HFFc6 (cell line): ENCODE measurements at regions not wholly inside any gene's neighbourhood (a gene's known extent, or its start where the extent isn't known, plus 50 kb on each side); places are given as distances from the start of the nearest gene placed in this dataset.

ENCODE experiments used
- DNase-seq: peaks from one replicate; pipeline ENCODE4 v3.0.0-alpha.2; 2018
- H3K27ac Mint-ChIP-seq: 2 replicates; pipeline ENCODE4 v1.8.0; 2020; ENCODE audit warnings: mild to moderate bottlenecking, mixed read lengths
- H3K27me3 Mint-ChIP-seq: 2 replicates; pipeline ENCODE4 v1.8.0; 2021; ENCODE audit warnings: mild to moderate bottlenecking, moderate library complexity, mixed read lengths; ENCODE audit not compliant: insufficient read depth
- H3K36me3 Mint-ChIP-seq: 2 replicates; pipeline ENCODE4 v1.8.0; 2021; ENCODE audit warnings: low read depth, mixed read lengths
- H3K4me1 Mint-ChIP-seq: 2 replicates; pipeline ENCODE4 v1.8.0; 2020; ENCODE audit warnings: low read depth, mixed read lengths
- H3K4me3 Mint-ChIP-seq: 2 replicates; pipeline ENCODE4 v1.8.0; 2020; ENCODE audit warnings: mild to moderate bottlenecking, moderate library complexity, mixed read lengths
- H3K9me3 Mint-ChIP-seq: 2 replicates; pipeline ENCODE4 v1.8.0; 2020; ENCODE audit warnings: mild to moderate bottlenecking, mixed read lengths
- TF ChIP-seq, protein P1 (sequence below): fragments of 200-600 bp; sonication (generic); IDR thresholded peaks from 2 replicates; pipeline ENCODE4 v1.5.0; 2021; ENCODE audit warnings: antibody characterized with exemption, mild to moderate bottlenecking

GRCh38 chr3:53965291-53965690, 73.6 kb upstream of the SELENOK start:
- TF ChIP-seq, protein P1, sequence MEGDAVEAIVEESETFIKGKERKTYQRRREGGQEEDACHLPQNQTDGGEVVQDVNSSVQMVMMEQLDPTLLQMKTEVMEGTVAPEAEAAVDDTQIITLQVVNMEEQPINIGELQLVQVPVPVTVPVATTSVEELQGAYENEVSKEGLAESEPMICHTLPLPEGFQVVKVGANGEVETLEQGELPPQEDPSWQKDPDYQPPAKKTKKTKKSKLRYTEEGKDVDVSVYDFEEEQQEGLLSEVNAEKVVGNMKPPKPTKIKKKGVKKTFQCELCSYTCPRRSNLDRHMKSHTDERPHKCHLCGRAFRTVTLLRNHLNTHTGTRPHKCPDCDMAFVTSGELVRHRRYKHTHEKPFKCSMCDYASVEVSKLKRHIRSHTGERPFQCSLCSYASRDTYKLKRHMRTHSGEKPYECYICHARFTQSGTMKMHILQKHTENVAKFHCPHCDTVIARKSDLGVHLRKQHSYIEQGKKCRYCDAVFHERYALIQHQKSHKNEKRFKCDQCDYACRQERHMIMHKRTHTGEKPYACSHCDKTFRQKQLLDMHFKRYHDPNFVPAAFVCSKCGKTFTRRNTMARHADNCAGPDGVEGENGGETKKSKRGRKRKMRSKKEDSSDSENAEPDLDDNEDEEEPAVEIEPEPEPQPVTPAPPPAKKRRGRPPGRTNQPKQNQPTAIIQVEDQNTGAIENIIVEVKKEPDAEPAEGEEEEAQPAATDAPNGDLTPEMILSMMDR, result no peak
- Mint-ChIP-seq H3K27ac (no peak overlapping the region), H3K27me3 (no peaks in the 10 kb centered on the region; the same call in none of the 2 replicates), H3K4me1 (no peaks in the 10 kb centered on the region), H3K36me3 (no peaks in the 10 kb centered on the region), H3K9me3 (peaks cover 34% of the 10 kb centered on the region), H3K4me3 (no peak overlapping the region)
- DNase-seq, result no peak

DNA sequence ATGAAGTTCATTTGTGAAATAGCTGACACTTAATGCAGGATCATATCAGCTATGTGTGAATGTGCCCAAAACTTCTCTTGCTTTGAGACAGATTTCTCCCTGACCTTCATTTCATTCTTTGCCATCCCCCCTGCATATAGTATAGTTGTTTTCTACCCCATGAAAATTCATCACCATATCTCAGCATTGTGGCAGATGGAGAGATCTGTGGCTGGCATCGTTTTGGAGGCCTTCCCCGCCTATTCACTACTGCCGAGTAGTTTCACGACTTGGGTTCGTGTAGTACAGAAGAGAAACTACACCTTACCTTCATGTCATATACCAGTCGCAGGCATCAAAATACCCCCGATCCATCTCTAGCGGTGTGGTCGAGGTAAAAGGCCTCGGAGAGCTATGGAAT, 66.2 kb upstream of the SELENOK start:
- H3K4me3 Mint-ChIP-seq, result no peak overlapping the region
- no peak overlapping the region for H3K27ac Mint-ChIP-seq
- no peak for DNase-seq
- H3K9me3 Mint-ChIP-seq, result peaks cover 14% of the 10 kb centered on the region
- TF ChIP-seq, protein P1, result no peak
- no peaks in the 10 kb centered on the region; the same call in none of the 2 replicates for H3K27me3 Mint-ChIP-seq
- H3K4me1 Mint-ChIP-seq, result no peaks in the 10 kb centered on the region
- H3K36me3 Mint-ChIP-seq, result no peaks in the 10 kb centered on the region

DNA sequence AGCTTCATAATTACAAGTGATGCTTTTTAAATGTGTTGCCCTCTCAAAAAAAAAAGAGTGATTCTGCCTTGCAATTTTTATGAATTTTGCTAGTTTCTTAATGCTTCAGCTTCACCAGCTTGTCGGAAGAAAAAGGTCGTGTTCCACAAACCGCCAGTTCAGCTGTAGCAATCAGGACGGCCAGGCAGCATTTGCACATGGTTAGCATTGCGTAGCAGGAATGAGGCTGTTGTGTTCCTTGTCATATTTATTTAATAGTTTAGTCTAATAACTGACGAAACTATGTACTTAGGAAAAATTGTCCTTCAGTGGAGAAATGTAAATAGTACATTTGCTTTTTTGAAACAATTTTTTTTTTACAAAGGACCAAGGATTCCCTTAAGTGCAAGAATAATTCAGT, 64.9 kb upstream of the SELENOK start:
- DNase-seq, result no peak
- peaks cover 14% of the 10 kb centered on the region for H3K9me3 Mint-ChIP-seq
- no peak overlapping the region for H3K27ac Mint-ChIP-seq
- H3K36me3 Mint-ChIP-seq, result no peaks in the 10 kb centered on the region
- TF ChIP-seq, protein P1, result no peak
- no peak overlapping the region for H3K4me3 Mint-ChIP-seq
- H3K4me1 Mint-ChIP-seq, result no peaks in the 10 kb centered on the region
- H3K27me3 Mint-ChIP-seq, result no peaks in the 10 kb centered on the region

- no peak overlapping the region for H3K4me3 Mint-ChIP-seq
- no peaks in the 10 kb centered on the region for H3K4me1 Mint-ChIP-seq
- H3K36me3 Mint-ChIP-seq, result no peaks in the 10 kb centered on the region
- TF ChIP-seq, protein P1, result no peak
- DNase-seq, result no peak
- H3K9me3 Mint-ChIP-seq, result peaks cover 9% of the 10 kb centered on the region
- no peaks in the 10 kb centered on the region; the same call in 1 of the 2 replicates for H3K27me3 Mint-ChIP-seq
- no peak overlapping the region for H3K27ac Mint-ChIP-seq
Measured at GRCh38 chr3:53949541-53949940, 57.9 kb upstream of the SELENOK start.

- H3K36me3 Mint-ChIP-seq, result no peaks in the 10 kb centered on the region
- TF ChIP-seq, protein P1, result no peak
- no peaks in the 10 kb centered on the region; the same call in 1 of the 2 replicates for H3K27me3 Mint-ChIP-seq
- no peak overlapping the region for H3K4me3 Mint-ChIP-seq
- DNase-seq, result no peak
- H3K27ac Mint-ChIP-seq, result no peak overlapping the region
- H3K9me3 Mint-ChIP-seq, result peaks cover 9% of the 10 kb centered on the region
- no peaks in the 10 kb centered on the region for H3K4me1 Mint-ChIP-seq
Measured at GRCh38 chr3:53948174-53948573, 56.5 kb upstream of the SELENOK start.

DNA sequence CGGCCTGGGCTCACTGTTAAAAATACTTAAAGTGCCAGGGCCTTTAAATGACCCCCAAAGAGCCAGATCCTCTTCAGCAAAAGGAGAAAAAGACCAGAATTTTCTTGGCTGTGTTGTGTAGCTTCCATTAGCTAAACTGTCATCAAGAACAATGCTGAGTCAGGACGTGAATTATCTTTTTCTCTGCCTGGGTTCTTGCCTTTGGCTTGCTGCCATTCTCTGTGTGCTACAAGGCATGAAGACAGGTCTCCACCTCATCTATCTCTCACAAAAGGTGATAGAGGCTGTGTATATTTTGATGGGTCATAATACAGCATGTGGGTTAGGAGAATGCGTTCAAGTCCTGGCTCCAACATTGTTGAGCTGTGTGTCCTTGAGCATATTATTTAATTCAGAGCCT, 52.4 kb upstream of the SELENOK start:
- Mint-ChIP-seq H3K4me1 (peaks cover 18% of the 10 kb centered on the region), H3K4me3 (no peak overlapping the region), H3K36me3 (no peaks in the 10 kb centered on the region), H3K27ac (no peak overlapping the region), H3K9me3 (peaks cover 9% of the 10 kb centered on the region), H3K27me3 (no peaks in the 10 kb centered on the region; the same call in 1 of the 2 replicates)
- TF ChIP-seq, protein P1, result no peak
- no peak for DNase-seq
